ENCODE measurements at regions not wholly inside any gene's neighbourhood (a gene's known extent, or its start where the extent isn't known, plus 50 kb on each side); places are given as distances from the start of the nearest gene placed in this dataset.

DNA sequence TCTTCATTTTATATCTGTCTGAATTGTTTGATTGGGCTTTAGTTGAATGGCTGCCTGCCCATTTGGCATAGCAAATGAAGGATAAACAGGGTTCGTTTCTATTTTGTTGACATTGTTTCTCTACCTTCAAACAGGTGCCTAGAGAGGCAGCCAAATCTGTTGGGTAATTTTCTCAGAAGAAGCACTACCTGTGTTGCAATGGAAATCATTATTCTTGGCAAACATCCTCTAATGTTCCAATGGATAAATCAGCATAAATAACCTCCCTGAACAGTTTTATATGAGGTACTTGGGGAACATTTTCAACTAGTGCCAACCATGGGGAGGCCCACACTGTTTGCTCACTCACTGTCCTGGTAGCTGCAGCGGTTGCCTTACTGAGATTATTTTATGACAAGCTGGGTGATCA is 64.4 kb upstream of the PLPP4 start:
- TF ChIP-seq POLR2A (IDR thresholded peaks at IDR 0.05): no peak
- TF ChIP-seq, protein P1, sequence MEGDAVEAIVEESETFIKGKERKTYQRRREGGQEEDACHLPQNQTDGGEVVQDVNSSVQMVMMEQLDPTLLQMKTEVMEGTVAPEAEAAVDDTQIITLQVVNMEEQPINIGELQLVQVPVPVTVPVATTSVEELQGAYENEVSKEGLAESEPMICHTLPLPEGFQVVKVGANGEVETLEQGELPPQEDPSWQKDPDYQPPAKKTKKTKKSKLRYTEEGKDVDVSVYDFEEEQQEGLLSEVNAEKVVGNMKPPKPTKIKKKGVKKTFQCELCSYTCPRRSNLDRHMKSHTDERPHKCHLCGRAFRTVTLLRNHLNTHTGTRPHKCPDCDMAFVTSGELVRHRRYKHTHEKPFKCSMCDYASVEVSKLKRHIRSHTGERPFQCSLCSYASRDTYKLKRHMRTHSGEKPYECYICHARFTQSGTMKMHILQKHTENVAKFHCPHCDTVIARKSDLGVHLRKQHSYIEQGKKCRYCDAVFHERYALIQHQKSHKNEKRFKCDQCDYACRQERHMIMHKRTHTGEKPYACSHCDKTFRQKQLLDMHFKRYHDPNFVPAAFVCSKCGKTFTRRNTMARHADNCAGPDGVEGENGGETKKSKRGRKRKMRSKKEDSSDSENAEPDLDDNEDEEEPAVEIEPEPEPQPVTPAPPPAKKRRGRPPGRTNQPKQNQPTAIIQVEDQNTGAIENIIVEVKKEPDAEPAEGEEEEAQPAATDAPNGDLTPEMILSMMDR (IDR thresholded peaks at IDR 0.05): no peak
- no peaks in the 10 kb centered on the region for H3K27me3 ChIP-seq
- H3K27ac ChIP-seq: peak overlapping the region in 1 of 3 donors; percentile 56
- peaks cover 18 to 21% of the 10 kb centered on the region in 2 donors for H3K4me1 ChIP-seq
- no peaks in the 10 kb centered on the region for H3K9me3 ChIP-seq
- peak; percentile 5 to 33 for DNase-seq
- intact Hi-C loops (cut with DNase I): no loop called here
- 42 to 63% methylated on average over 2 of the region's 2 CpGs for WGBS, 2 donors
- no peaks in the 10 kb centered on the region for H3K36me3 ChIP-seq
- no peak overlapping the region for H3K4me3 ChIP-seq (replicated peaks in 1 of 3)

DNA sequence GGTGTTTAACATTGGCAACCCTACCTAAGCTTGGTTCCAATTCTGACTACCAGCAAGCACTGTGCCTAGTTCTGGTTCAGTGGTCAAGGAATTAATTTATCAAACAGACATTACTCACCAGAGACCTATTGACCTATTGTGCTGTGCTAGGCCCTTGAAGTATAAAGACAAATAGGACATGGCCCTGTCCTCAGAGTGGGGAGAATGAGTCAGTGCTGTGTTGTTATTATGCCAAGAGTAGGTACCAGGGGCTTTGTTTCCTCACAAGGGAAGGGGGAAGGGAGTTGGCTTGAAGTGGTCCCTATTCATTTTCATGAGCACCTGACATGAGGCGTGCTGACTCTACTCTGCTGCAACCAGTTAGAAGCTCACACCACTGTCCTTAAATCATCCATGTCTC is 62.6 kb upstream of the PLPP4 start:
- TF ChIP-seq, protein P1 (IDR thresholded peaks at IDR 0.05): no peak
- no peak for TF ChIP-seq POLR2A (IDR thresholded peaks at IDR 0.05)
- no peaks in the 10 kb centered on the region for H3K36me3 ChIP-seq
- 92 to 95% methylated on average over 1 of the region's 1 CpG for WGBS, 2 donors
- intact Hi-C loops (cut with DNase I): no loop called here
- no peaks in the 10 kb centered on the region for H3K27me3 ChIP-seq
- no peak overlapping the region for H3K4me3 ChIP-seq (replicated peaks in 1 of 3)
- DNase-seq: peak; percentile 6 to 19
- no peaks in the 10 kb centered on the region for H3K9me3 ChIP-seq
- H3K4me1 ChIP-seq: peaks cover 18 to 21% of the 10 kb centered on the region in 2 donors
- no peak overlapping the region for H3K27ac ChIP-seq

DNA sequence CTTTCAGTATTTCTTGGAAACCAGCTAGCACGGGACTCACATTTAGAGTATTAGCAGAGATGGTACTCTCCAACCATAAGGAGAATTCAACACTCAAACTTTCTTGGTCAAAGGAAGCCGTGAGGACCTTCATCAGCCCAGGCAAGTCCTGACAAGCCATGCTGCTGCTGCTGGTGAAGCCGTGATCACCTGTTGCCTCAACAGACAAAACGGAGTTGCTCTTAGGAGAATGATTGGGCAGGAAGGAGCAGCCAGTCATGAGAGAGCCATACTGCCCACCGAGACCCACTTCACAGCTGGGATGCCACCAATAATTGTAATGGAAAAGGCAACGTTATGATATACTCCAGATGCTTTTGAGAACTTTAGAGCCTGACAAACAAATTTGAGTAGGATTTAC is 60.8 kb upstream of the PLPP4 start:
- Histone ChIP-seq H3K4me3 (replicated peaks in 1 of 3) (no peak overlapping the region), H3K4me1 (peaks cover 18 to 21% of the 10 kb centered on the region in 2 donors), H3K27me3 (no peaks in the 10 kb centered on the region), H3K9me3 (no peaks in the 10 kb centered on the region), H3K27ac (no peak overlapping the region), H3K36me3 (no peaks in the 10 kb centered on the region)
- TF ChIP-seq, protein P1 (IDR thresholded peaks at IDR 0.05): no peak
- TF ChIP-seq POLR2A (IDR thresholded peaks at IDR 0.05): no peak
- 81 to 86% methylated on average over 6 of the region's 6 CpGs for WGBS, 2 donors
- DNase-seq: no peak
- intact Hi-C loops (cut with DNase I): no loop called here

DNA sequence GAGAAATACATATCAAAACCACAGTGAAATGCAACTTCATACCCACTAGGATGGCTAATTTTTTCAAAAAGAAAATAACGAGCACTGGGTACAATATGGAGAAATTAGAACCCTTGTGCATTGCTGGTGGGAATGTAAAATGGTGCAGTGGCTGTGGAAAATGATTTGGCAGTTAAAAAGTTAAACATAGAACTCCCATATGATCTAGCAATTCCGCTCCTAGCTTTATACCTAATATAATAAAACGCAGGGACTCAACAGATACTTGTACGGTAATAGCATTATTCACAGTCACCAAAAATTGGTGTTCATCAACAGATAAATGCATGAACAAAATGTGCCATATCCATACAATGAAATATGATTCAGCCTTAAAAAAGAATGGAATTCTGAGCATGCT is 58.8 kb upstream of the PLPP4 start:
- intact Hi-C loops (cut with DNase I): no loop called here
- Histone ChIP-seq H3K4me3 (replicated peaks in 1 of 3) (no peak overlapping the region), H3K27ac (no peak overlapping the region), H3K9me3 (no peaks in the 10 kb centered on the region), H3K4me1 (peaks cover 11 to 14% of the 10 kb centered on the region in 2 donors), H3K27me3 (no peaks in the 10 kb centered on the region), H3K36me3 (no peaks in the 10 kb centered on the region)
- DNase-seq: no peak
- 68 to 70% methylated on average over 4 of the region's 4 CpGs for WGBS, 2 donors
- TF ChIP-seq, protein P1 (IDR thresholded peaks at IDR 0.05): no peak
- TF ChIP-seq POLR2A (IDR thresholded peaks at IDR 0.05): no peak

DNA sequence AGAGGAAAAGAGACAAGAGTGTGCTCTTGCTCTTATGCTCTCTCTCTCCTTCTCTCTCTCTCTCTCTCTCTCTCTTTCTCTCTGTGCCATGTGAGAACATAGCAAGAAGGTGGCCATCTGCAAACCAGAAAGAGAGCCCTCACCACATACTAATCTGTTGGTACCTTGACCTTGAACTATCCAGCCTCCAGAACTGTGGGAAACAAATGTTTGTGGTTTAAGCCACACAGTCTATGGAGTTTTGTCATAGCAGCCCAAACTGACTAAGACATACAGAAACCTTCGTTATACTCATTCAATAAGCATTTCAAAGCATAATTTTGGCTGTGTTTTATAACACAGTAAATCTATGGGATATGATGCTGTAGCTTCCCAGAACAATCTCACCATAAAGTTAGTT is 56.4 kb upstream of the PLPP4 start:
- intact Hi-C loops (cut with DNase I): no loop called here
- WGBS, 2 donors: 80 to 86% methylated on average over 1 of the region's 1 CpG

More for the DNA sequence above, 56.4 kb upstream of the PLPP4 start:
- H3K4me3 ChIP-seq (replicated peaks in 1 of 3): no peak overlapping the region
- no peak overlapping the region for H3K27ac ChIP-seq
- H3K27me3 ChIP-seq: no peaks in the 10 kb centered on the region
- no peaks in the 10 kb centered on the region for H3K4me1 ChIP-seq
- no peaks in the 10 kb centered on the region for H3K9me3 ChIP-seq
- TF ChIP-seq POLR2A (IDR thresholded peaks at IDR 0.05): no peak
- TF ChIP-seq, protein P1 (IDR thresholded peaks at IDR 0.05): no peak
- no peaks in the 10 kb centered on the region for H3K36me3 ChIP-seq
- no peak for DNase-seq

Measured in thyroid gland (tissue), 4 donors.